Neuron (in vitro differentiated cells): ENCODE measurements at regions not wholly inside any gene's neighbourhood (a gene's known extent, or its start where the extent isn't known, plus 50 kb on each side); places are given as distances from the start of the nearest gene placed in this dataset.
"Not testable (repeated sequence)": the region's sequence is repeated elsewhere in the genome, so short reads cannot be mapped to it uniquely, and the experiment has no call there.

Experiments used
- H2AFZ ChIP-seq: one replicate; pipeline ENCODE4 v1.6.1; 2013; ENCODE audit warnings: low read depth, mild to moderate bottlenecking, inconsistent platforms, low read length, moderate library complexity
- H3K27me3 ChIP-seq: one replicate; pipeline ENCODE4 v1.6.1; 2013; ENCODE audit warnings: low read length; ENCODE audit not compliant: insufficient read depth
- H3K36me3 ChIP-seq: one replicate; pipeline ENCODE4 v1.6.1; 2013; ENCODE audit warnings: low read length; ENCODE audit not compliant: insufficient read depth
- H3K4me1 ChIP-seq: one replicate; pipeline ENCODE4 v1.6.1; 2013; ENCODE audit warnings: low read length; ENCODE audit not compliant: insufficient read depth
- H3K4me3 ChIP-seq: 2 replicates; pipeline ENCODE4 v1.5.1; 2013; ENCODE audit warnings: mild to moderate bottlenecking, low read length, moderate library complexity
- H3K9me3 ChIP-seq: one replicate; pipeline ENCODE4 v1.6.1; 2013; ENCODE audit warnings: low read length

DNA sequence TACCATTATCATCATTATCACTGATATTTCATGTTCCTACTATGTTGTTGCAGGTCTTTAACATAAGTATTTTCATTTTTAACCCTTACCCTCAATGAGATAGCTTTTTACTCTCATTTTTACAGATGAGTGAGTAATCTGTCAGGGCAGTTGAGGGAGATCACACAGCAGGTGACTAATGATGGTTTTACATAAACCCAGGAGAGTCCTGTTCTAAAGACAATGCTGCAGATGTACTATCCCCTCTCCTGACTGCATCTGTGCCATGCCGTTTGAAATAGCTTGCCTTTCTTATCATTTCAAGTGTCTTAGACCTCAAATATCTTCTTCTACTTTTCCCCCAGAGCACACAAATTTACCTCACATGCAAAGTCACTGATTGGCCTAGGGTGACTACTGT lies 1552.1 kb upstream of the SEL1L start:
- H3K9me3 ChIP-seq: no peaks in the 10 kb centered on the region
- H3K4me3 ChIP-seq: no peak overlapping the region
- H3K36me3 ChIP-seq: no peaks in the 10 kb centered on the region
- no peaks in the 10 kb centered on the region for H3K4me1 ChIP-seq
- H2AFZ ChIP-seq: no peak overlapping the region
- H3K27me3 ChIP-seq: no peaks in the 10 kb centered on the region

DNA sequence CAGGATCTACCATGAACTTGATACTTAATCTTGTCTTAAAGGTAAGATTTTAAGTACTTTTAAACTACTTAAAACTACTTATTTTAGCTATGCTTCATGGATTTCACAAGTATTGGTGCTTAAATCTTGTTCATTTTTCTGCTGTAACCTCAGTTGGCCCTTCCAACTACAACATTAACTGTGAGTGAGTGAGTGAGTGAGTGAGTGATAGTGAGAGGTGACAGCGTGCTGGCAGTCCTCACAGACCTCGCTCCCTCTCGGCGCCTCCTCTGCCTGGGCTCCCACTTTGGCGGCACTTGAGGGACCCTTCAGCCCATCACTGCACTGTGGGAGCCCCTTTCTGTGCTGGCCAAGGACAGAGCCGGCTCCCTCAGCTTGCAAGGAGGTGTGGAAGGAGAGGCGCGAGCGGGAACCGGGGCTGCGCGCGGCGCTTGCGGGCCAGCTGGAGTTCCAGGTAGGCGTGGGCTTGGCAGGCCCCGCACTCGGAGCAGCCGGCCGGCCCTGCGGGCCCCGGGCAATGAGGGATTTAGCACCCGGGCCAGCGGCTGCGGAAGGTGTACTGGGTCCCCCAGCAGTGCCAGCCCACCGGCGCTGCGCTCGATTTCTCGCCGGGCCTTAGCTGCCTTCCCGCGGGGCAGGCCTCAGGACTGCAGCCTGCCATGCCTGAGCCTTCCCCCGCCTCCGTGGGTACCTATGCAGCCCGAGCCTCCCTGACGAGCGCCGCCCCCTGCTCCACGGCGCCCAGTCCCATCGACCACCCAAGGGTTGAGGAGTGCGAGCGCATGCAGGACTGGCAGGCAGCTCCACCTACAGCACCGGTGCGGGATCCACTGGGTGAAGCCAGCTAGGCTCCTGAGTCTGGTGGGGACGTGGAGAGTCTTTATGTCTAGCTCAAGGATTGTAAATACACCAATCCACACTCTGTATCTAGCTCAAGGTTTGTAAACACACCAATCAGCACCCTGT lies 1558.6 kb upstream of the SEL1L start:
- H3K27me3 ChIP-seq, H3K36me3 ChIP-seq: not testable (repeated sequence)

DNA sequence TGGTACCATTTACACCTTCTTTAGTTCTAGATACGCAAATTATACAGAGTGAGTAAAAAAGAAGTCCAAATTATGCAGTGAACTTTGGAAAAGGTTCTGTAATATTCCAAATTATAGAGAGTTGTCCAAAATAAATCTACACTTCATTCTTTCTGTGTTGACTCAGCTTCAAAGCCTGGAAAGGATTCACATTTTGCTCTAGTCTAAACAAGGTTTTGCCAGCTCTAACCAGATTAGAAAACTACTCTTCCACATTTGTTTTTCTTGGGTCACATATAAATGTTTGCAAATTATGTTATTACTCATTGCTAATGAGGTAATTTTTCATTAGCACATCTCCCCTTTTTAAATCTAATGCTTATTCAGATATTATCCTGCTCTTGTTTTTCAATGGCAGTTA lies 1562.4 kb upstream of the SEL1L start:
- Histone ChIP-seq H2AFZ (no peak overlapping the region), H3K4me1 (no peaks in the 10 kb centered on the region), H3K9me3 (no peaks in the 10 kb centered on the region), H3K4me3 (no peak overlapping the region), H3K27me3 (no peaks in the 10 kb centered on the region), H3K36me3 (no peaks in the 10 kb centered on the region)

More for the DNA sequence above, 1558.6 kb upstream of the SEL1L start:
- not testable (repeated sequence) for H3K4me3 ChIP-seq, H2AFZ ChIP-seq, H3K9me3 ChIP-seq, H3K4me1 ChIP-seq

DNA sequence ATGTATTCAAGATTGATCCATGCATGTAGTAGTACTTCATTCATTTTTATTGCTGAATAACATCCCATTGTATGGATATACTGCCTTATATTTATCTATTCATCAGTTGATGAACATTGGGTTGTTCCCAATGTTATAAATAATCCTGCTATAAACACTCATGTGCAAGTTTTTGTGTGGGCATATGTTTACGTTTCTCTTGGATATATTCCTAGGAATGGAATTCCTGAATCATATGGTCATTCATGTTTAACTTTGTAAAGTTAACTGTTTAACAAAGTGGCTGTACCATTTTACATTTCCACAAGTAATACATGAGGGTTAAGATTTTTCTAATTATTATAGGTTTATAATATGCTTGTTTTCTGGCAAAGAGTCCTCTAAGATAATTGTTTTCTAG lies 1568.2 kb upstream of the SEL1L start:
- Histone ChIP-seq H3K4me1 (no peaks in the 10 kb centered on the region), H3K27me3 (no peaks in the 10 kb centered on the region), H2AFZ (no peak overlapping the region), H3K4me3 (no peak overlapping the region), H3K9me3 (no peaks in the 10 kb centered on the region), H3K36me3 (no peaks in the 10 kb centered on the region)

DNA sequence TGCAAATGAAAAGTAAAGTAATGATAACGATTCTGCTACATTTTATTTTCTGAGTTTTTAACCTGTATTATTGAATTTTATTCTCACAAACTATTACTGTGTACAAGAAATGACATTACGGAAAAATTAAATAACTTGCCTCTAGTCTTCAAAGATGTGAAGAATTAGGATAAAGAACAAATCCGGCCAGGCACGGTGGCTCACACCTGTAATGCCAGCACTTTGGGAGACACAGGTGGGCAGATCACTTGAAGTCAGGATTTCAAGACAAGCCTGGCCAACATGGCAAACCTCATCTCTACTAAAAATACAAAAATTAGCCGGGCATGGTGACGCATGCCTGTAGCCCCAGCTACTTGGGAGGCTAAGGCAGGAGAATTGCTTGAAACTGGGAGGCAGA lies 1584.4 kb upstream of the SEL1L start:
- Histone ChIP-seq H2AFZ (no peak overlapping the region), H3K9me3 (no peaks in the 10 kb centered on the region), H3K4me1 (no peaks in the 10 kb centered on the region), H3K36me3 (no peaks in the 10 kb centered on the region), H3K27me3 (no peaks in the 10 kb centered on the region), H3K4me3 (no peak overlapping the region)

DNA sequence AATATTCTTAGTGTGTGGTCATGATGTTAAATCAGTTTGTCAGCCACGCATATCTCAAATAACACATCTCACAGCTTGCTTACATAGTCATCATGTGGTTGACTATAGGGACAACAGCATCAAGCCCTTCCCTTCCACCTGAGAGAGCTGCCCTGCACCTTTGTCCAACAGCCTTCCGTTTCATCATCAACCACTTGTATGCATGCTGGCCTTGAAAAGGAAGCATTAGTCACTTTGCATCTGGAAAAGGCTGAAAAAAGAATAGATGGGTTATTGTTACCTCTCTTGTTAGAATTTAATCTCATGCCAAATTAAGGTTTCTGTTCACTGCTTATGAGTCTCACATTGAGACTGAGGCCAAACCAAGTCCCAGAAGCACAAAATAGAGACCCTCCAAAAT lies 1586.5 kb upstream of the SEL1L start:
- no peaks in the 10 kb centered on the region for H3K9me3 ChIP-seq
- no peak overlapping the region for H3K4me3 ChIP-seq
- H3K4me1 ChIP-seq: no peaks in the 10 kb centered on the region
- H3K27me3 ChIP-seq: no peaks in the 10 kb centered on the region
- H3K36me3 ChIP-seq: no peaks in the 10 kb centered on the region
- H2AFZ ChIP-seq: no peak overlapping the region

DNA sequence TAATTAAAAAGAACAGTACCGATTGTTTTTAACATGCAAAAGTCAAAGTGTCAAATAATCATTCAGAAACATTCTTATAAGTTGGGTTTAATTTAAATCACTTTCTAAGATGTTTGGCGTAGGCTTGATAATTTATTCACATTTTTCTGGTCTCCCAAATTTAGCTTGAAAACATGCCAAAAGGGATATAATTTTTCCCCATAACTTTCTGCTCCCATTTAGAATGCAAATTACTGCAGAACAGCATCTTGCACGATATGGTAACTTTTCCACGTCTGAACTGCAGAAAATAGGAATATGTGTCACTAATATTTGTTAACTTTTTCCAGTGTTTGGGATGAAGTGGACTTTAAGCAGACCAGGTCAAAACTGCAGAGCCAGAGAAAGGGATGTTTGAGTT lies 1592.4 kb upstream of the SEL1L start:
- no peak overlapping the region for H2AFZ ChIP-seq
- no peaks in the 10 kb centered on the region for H3K9me3 ChIP-seq
- no peak overlapping the region for H3K4me3 ChIP-seq
- no peaks in the 10 kb centered on the region for H3K27me3 ChIP-seq
- H3K4me1 ChIP-seq: no peaks in the 10 kb centered on the region
- no peaks in the 10 kb centered on the region for H3K36me3 ChIP-seq

DNA sequence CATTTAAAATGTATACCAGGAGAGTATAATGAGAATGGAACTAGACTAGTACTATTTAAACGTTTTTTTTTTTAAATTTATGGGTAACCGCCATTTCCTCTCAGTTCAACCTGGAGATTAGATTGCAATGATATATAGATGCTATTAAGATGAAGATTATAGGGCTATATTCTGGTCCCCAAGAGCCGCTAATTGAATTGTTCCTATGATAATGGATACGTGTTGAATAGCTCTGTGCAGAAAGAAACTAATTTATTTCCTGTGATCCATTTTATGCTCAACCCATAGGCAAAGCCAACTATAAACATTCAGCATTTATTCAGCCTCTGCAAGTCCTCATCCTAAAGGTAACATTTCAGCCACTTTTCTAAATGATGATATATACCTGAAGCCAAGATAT lies 1595.1 kb upstream of the SEL1L start:
- no peak overlapping the region for H2AFZ ChIP-seq
- no peaks in the 10 kb centered on the region for H3K4me1 ChIP-seq
- H3K36me3 ChIP-seq: no peaks in the 10 kb centered on the region
- H3K9me3 ChIP-seq: no peaks in the 10 kb centered on the region
- H3K27me3 ChIP-seq: no peaks in the 10 kb centered on the region
- H3K4me3 ChIP-seq: no peak overlapping the region

DNA sequence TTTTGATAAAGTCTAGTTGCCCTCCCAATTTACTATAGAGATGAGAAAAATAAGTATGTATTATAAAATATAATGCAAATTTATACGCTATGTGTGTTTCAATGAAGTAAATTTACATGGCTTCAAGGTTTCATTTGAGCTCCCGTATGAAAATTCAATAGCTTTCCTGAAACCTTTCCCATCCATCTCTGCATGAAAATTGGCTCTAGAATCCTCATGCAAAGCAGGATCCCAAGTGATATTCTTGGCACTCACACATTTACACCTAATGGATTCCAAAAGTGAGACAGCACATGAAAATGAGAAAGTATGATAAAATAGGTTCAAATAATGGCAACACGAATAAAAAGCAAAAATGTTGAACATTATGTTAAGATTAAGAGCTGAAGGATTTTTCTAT lies 1595.8 kb upstream of the SEL1L start:
- H3K9me3 ChIP-seq: no peaks in the 10 kb centered on the region
- no peaks in the 10 kb centered on the region for H3K27me3 ChIP-seq
- no peaks in the 10 kb centered on the region for H3K36me3 ChIP-seq
- H3K4me3 ChIP-seq: no peak overlapping the region
- H2AFZ ChIP-seq: no peak overlapping the region
- no peaks in the 10 kb centered on the region for H3K4me1 ChIP-seq

DNA sequence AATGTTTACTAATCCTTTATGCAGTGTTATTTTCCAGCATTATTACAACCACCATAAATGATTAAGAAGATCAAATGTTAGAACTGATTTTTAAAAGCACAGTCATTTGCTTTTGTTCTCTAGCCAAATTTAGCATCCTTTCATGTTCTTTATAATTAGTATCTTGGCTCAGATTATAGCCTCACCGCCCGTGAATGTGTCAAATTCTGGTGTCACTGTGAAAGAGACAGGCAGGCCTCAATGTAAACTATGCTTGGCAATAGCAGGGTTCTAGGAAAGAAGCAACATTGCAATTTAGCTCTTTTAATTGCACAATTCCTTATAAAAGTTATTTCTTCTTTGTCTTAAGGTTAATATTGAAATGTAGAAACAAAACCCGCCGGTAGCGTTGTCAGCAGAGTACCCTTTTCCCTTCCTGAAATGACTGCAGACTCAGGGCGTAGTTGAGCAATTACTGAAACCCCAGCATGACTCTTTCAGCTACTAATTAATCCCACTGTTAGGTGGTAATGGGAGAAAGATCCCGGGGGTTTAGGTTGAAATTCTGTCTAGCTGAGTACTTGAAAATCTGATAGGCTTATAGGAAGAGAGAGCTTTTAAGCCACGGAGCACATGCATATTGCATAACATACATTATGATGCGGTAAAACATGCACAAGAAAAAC lies 1600.5 kb upstream of the SEL1L start:
- Histone ChIP-seq H3K4me1 (no peaks in the 10 kb centered on the region), H3K4me3 (no peak overlapping the region), H3K9me3 (no peaks in the 10 kb centered on the region), H2AFZ (no peak overlapping the region), H3K36me3 (no peaks in the 10 kb centered on the region), H3K27me3 (no peaks in the 10 kb centered on the region)

DNA sequence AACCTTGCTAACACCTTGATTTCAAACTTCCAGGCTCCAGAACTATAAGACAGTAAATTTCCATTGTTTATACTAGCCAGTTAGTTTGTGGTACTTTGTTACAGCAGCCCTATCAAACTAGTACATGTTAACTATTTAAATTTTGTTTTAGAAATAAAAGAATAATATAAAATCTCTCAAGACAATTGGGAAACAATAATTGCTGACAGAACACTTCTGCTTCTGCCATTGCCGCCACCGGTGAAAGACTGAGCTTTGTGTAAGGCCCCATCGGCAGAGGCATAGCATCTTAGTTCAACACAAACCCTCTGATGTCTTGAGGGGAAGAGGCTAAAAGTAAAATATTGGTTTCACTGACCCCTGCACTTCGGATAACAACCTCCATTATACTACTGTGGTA lies 1607.1 kb upstream of the SEL1L start:
- H3K4me1 ChIP-seq: no peaks in the 10 kb centered on the region
- no peaks in the 10 kb centered on the region for H3K36me3 ChIP-seq
- H3K9me3 ChIP-seq: no peaks in the 10 kb centered on the region
- H3K27me3 ChIP-seq: no peaks in the 10 kb centered on the region
- H2AFZ ChIP-seq: no peak overlapping the region
- no peak overlapping the region for H3K4me3 ChIP-seq

DNA sequence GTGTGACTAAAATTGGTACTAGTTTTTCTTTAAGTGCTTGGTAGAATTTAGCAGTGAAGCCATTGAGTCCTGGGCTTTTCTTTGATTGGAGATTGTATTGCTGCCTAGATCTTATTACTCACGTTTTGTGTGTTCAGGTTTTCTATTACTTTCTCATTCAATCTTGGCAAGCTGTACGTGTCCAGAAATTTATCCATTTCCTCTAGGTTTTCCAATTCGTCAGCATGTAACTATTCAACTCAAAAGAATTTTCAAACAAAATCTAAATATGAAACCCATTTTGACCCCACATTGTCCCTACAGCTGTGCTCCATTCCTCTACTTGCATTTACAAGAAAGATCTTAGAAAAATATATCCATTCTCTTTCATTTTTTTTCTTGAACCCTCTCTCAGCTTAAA lies 1613.4 kb upstream of the SEL1L start:
- no peak overlapping the region for H2AFZ ChIP-seq
- no peaks in the 10 kb centered on the region for H3K36me3 ChIP-seq
- no peaks in the 10 kb centered on the region for H3K4me1 ChIP-seq
- H3K4me3 ChIP-seq: no peak overlapping the region
- no peaks in the 10 kb centered on the region for H3K27me3 ChIP-seq
- no peaks in the 10 kb centered on the region for H3K9me3 ChIP-seq

DNA sequence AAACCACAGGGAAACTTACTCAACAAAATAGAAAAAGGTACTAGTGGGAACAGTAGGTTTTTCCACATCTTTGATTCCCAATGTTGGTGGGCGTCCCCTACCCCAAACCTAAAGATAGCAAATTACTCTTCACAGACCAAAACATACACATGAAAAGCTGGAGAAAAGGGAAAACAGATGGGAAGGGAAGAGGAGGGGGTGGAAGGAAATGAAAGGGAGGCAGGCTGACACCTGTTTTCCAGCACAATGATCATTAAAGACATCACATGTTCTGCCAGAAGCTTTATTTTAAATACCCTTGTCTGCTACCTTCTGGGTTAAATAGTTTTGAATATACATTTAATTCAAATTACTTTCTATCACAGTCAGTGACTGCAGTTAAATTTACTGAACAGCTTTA lies 1617.9 kb upstream of the SEL1L start:
- no peaks in the 10 kb centered on the region for H3K36me3 ChIP-seq
- no peaks in the 10 kb centered on the region for H3K4me1 ChIP-seq
- H2AFZ ChIP-seq: no peak overlapping the region

More for the DNA sequence above, 1617.9 kb upstream of the SEL1L start:
- no peaks in the 10 kb centered on the region for H3K27me3 ChIP-seq
- no peaks in the 10 kb centered on the region for H3K9me3 ChIP-seq
- no peak overlapping the region for H3K4me3 ChIP-seq
